GM06990 (cell line): ENCODE measurements at regions not wholly inside any gene's neighbourhood (a gene's known extent, or its start where the extent isn't known, plus 50 kb on each side); places are given as distances from the start of the nearest gene placed in this dataset.

Experiments used
- DNase-seq: peaks from one replicate; pipeline ENCODE4 v3.0.0-alpha.2; 2011; ENCODE audit not compliant: insufficient read length; ENCODE audit errors: extremely low read depth
- H3K27me3 ChIP-seq: replicated peaks from 2 replicates; pipeline ENCODE4 v1.6.0; 2011; ENCODE audit warnings: low read length; ENCODE audit not compliant: control insufficient read depth, insufficient read depth
- H3K36me3 ChIP-seq: 2 replicates; pipeline ENCODE4 v1.5.1; 2011; ENCODE audit warnings: low read length; ENCODE audit not compliant: control insufficient read depth, insufficient read depth
- H3K4me3 ChIP-seq: replicated peaks from 2 replicates; pipeline ENCODE4 v1.5.1; 2011; ENCODE audit warnings: low read depth, mild to moderate bottlenecking, control low read depth, low read length
- TF ChIP-seq, protein P1 (sequence below): IDR thresholded peaks from 2 replicates; pipeline ENCODE4 v1.5.1; 2011; ENCODE audit warnings: low read length, control low read depth, mild to moderate bottlenecking, inconsistent platforms; ENCODE audit not compliant: insufficient read depth, poor library complexity, severe bottlenecking

DNA sequence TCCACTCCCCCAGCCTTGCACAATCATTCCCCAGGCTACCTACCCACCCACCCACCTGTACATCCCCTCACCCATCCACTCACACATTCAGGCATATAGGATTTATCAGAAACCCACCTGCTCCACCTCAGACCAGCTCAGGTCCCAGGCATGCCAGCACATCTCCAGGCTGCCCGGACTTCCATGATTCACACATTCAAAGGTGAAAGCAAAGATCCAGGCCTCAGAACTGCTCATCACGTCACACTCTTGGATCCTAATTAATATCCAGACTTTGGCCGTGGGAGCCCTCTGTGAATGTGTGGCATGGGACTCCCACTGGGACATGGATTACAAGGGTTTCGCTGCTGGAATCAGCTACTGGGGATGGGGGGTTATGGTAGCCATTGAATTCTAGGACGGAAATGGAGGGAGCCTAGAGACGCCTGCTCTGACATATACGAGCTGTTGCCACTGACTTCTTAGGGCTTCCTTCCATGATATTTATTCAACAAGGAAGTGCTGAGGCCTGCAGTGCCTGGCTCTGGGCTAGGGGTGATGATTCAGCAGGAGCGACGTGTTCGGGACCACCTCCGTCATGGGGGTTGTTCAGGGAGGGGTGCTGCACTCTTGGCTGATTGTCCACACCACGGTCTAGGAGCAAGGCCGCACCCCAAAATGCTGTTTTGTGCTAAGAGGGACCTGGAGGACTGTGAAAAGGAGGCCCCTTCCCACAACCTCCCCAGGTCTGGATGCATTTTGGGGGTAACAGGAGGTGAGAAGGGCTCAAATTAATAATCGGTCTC lies 56.9 kb upstream of the ADRA2C start:
- TF ChIP-seq, protein P1, sequence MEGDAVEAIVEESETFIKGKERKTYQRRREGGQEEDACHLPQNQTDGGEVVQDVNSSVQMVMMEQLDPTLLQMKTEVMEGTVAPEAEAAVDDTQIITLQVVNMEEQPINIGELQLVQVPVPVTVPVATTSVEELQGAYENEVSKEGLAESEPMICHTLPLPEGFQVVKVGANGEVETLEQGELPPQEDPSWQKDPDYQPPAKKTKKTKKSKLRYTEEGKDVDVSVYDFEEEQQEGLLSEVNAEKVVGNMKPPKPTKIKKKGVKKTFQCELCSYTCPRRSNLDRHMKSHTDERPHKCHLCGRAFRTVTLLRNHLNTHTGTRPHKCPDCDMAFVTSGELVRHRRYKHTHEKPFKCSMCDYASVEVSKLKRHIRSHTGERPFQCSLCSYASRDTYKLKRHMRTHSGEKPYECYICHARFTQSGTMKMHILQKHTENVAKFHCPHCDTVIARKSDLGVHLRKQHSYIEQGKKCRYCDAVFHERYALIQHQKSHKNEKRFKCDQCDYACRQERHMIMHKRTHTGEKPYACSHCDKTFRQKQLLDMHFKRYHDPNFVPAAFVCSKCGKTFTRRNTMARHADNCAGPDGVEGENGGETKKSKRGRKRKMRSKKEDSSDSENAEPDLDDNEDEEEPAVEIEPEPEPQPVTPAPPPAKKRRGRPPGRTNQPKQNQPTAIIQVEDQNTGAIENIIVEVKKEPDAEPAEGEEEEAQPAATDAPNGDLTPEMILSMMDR: no peak
- H3K27me3 ChIP-seq: no peaks in the 10 kb centered on the region; the same call in 1 of the 2 replicates
- no peak for DNase-seq
- no peaks in the 10 kb centered on the region for H3K36me3 ChIP-seq
- H3K4me3 ChIP-seq: no peak overlapping the region

DNA sequence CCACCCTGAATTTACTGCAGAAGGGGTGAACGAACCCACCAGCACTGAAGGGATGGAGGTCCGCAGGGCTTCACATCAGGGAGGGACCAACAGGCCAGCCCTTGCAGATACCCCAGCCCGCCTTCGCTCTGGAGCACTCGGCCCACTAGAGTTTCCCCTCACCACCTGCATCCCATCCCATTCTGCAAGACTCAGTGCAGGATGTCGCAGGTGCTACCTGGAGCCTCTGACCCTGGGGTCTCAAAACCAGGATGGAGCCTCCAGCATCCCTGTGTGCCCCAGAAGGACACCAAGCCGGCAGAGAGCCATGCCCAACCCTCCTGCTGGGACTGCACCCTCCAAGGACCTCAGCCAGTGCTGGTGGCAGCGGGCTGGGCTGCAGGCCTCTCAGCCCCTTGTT lies 57.6 kb upstream of the ADRA2C start:
- Histone ChIP-seq H3K27me3 (no peaks in the 10 kb centered on the region; the same call in 1 of the 2 replicates), H3K4me3 (no peak overlapping the region), H3K36me3 (no peaks in the 10 kb centered on the region)
- no peak for DNase-seq
- TF ChIP-seq, protein P1: no peak

DNA sequence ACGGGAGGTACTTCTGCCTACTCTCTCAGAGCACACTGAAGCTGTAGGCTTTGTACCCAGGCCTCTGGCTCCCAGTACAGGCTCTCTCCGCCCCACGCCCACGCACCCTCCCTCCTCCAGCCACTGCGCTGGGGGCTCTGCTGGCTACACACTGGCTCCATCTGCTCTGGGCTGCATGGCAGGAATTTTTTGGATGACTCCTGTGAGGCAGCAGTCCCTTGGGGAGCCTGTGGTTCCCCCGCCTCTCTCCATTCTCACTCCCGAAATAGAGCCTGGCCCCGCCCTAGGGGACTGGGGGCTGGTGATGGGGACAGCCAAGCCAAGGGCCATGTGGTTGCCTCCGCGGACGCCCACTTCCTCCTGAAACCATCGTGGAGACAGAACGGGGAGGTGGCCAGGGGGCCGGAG lies 58.1 kb upstream of the ADRA2C start:
- Histone ChIP-seq H3K4me3 (no peak overlapping the region), H3K36me3 (no peaks in the 10 kb centered on the region), H3K27me3 (no peaks in the 10 kb centered on the region; the same call in 1 of the 2 replicates)
- no peak for DNase-seq
- TF ChIP-seq, protein P1: no peak

DNA sequence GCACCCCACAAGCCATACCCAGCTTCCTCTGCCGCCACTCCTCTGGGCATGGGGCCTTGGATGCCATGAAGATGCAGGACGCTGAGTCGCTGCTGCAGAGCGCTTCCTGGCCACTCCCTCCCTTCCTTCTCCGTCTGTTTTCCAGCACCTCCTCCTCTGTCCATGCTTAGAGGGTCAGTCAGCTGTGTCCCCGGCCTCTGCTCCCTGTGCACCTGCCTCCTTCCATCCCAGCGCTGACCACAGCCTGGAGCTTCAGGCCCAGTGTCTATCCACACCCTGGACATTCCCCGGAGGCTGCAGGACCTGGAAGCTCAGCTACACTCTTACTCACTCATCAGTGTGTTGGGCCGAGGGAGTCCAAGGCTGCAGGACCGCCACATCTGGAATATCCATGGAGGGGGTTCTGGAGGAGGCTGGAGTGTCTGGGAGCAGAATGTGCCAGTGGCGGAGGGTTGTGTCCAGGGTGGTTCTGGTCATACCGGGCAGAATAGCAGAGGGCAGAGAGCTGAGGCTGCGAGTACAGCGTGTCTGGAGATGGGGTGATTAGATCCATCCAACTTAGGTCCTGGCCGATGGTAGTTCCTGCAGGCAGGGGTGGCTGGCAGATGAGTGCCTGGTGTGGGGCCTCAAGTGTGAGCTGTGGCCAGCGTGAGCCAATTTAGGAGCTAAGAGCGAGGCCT lies 58.6 kb upstream of the ADRA2C start:
- no peak for DNase-seq
- TF ChIP-seq, protein P1: no peak
- no peak overlapping the region for H3K4me3 ChIP-seq
- no peaks in the 10 kb centered on the region for H3K36me3 ChIP-seq
- H3K27me3 ChIP-seq: no peaks in the 10 kb centered on the region; the same call in 1 of the 2 replicates

GRCh38 chr4:3706565-3707422 lies 59.4 kb upstream of the ADRA2C start:
- no peaks in the 10 kb centered on the region; the same call in 1 of the 2 replicates for H3K27me3 ChIP-seq

More at GRCh38 chr4:3706565-3707422, 59.4 kb upstream of the ADRA2C start:
- Histone ChIP-seq H3K4me3 (no peak overlapping the region), H3K36me3 (no peaks in the 10 kb centered on the region)
- TF ChIP-seq, protein P1: no peak
- no peak for DNase-seq
